ENCODE measurements at regions not wholly inside any gene's neighbourhood (a gene's known extent, or its start where the extent isn't known, plus 50 kb on each side); places are given as distances from the start of the nearest gene placed in this dataset.

GRCh38 chr5:68964679-68965078, 129.1 kb upstream of the SLC30A5 start (continued):
- TF ChIP-seq CREB1 (CRISPR knock-in tag; IDR thresholded peaks at IDR 0.05; ENCODE audit: low read depth) = no peak
- no peak for TF ChIP-seq CTCF (conservative IDR thresholded peaks at IDR 0.05; ENCODE audit: low read depth in 2 of 2)
- TF ChIP-seq POLR2AphosphoS5 (IDR thresholded peaks at IDR 0.05; ENCODE audit: low read depth) = no peak
- TF ChIP-seq NANOG (IDR thresholded peaks at IDR 0.05; ENCODE audit: borderline replicate concordance) = no peak

GRCh38 chr5:68965926-68966325, 127.9 kb upstream of the SLC30A5 start:
- Mint-ChIP-seq H3K4me3 (no peak overlapping the region), H3K4me1 (peaks cover 5% of the 10 kb centered on the region; the same call in 2 of the 3 replicates), H3K9me3 (peaks cover 4% of the 10 kb centered on the region; the same call in 2 of the 3 replicates), H3K27me3 (ENCODE audit: insufficient read depth, low read depth, poor library complexity) (peaks cover 3% of the 10 kb centered on the region), H3K27ac (no peak overlapping the region), H3K36me3 (ENCODE audit: low read depth) (peaks cover 4% of the 10 kb centered on the region; the same call in 1 of the 3 replicates)
- H3K4me2 ChIP-seq = no peak overlapping the region
- TF ChIP-seq ETS1 (IDR thresholded peaks at IDR 0.05) = no peak
- no peak for TF ChIP-seq STAT1 (IDR thresholded peaks at IDR 0.05; ENCODE audit: unreplicated experiment)
- TF ChIP-seq ZNF331 (CRISPR knock-in tag; IDR thresholded peaks at IDR 0.05; ENCODE audit: low read depth) = no peak
- TF ChIP-seq CREB1 (CRISPR knock-in tag; IDR thresholded peaks at IDR 0.05; ENCODE audit: low read depth) = no peak
- ATAC-seq (no peak), DNase-seq (ENCODE audit: low spot score) (no peak)
- no peaks in the 10 kb centered on the region for H3K36me3 ChIP-seq (ENCODE audit: insufficient read depth)
- H3K9me2 ChIP-seq (ENCODE audit: insufficient read depth) = peaks cover 6% of the 10 kb centered on the region; the same call in 1 of the 2 replicates
- H4K20me1 ChIP-seq (replicated peaks; ENCODE audit: insufficient read depth) = no peaks in the 10 kb centered on the region
- no peak overlapping the region for H2AFZ ChIP-seq
- H3F3A ChIP-seq (replicated peaks; ENCODE audit: low read depth) = no peaks in the 10 kb centered on the region; the same call in 1 of the 2 replicates
- H3K79me2 ChIP-seq (replicated peaks; ENCODE audit: insufficient read depth) = no peaks in the 10 kb centered on the region
- no peaks in the 10 kb centered on the region for H3K4me1 ChIP-seq (ENCODE audit: insufficient read depth)
- no peak overlapping the region for H3K27ac ChIP-seq (ENCODE audit: low read depth)
- H3K4me3 ChIP-seq = no peak overlapping the region
- no peaks in the 10 kb centered on the region for H3K27me3 ChIP-seq (ENCODE audit: insufficient read depth)

GRCh38 chr5:68966596-68966995, 127.2 kb upstream of the SLC30A5 start:
- TF ChIP-seq JUNB (IDR thresholded peaks at IDR 0.05; ENCODE audit: unreplicated experiment) = no peak
- H4K20me1 ChIP-seq (replicated peaks; ENCODE audit: insufficient read depth) = no peaks in the 10 kb centered on the region
- H3F3A ChIP-seq (replicated peaks; ENCODE audit: low read depth) = no peaks in the 10 kb centered on the region; the same call in 1 of the 2 replicates
- H3K9me2 ChIP-seq (ENCODE audit: insufficient read depth) = peaks cover 6% of the 10 kb centered on the region; the same call in 1 of the 2 replicates
- H3K27ac ChIP-seq (ENCODE audit: low read depth) = no peak overlapping the region
- H3K4me3 ChIP-seq = no peak overlapping the region
- Mint-ChIP-seq H3K27me3 (ENCODE audit: insufficient read depth, low read depth, poor library complexity) (peaks cover 5% of the 10 kb centered on the region), H3K36me3 (ENCODE audit: low read depth) (peaks cover 4% of the 10 kb centered on the region; the same call in 1 of the 3 replicates), H3K4me1 (peaks cover 5% of the 10 kb centered on the region; the same call in 2 of the 3 replicates), H3K27ac (no peak overlapping the region), H3K9me3 (peaks cover 4% of the 10 kb centered on the region; the same call in 2 of the 3 replicates), H3K4me3 (no peak overlapping the region)
- no peak overlapping the region for H3K4me2 ChIP-seq
- DNase-seq (ENCODE audit: low spot score) (no peak), ATAC-seq (no peak)
- no peaks in the 10 kb centered on the region for H3K27me3 ChIP-seq (ENCODE audit: insufficient read depth)
- no peaks in the 10 kb centered on the region for H3K79me2 ChIP-seq (replicated peaks; ENCODE audit: insufficient read depth)
- H3K4me1 ChIP-seq (ENCODE audit: insufficient read depth) = no peaks in the 10 kb centered on the region
- no peaks in the 10 kb centered on the region for H3K36me3 ChIP-seq (ENCODE audit: insufficient read depth)
- peak overlapping the region; percentile 69; the same call in 1 of the 2 replicates for H2AFZ ChIP-seq

Measured in GM23338 (cell line).